Lower leg skin (tissue), 4 donors: ENCODE measurements at regions not wholly inside any gene's neighbourhood (a gene's known extent, or its start where the extent isn't known, plus 50 kb on each side); places are given as distances from the start of the nearest gene placed in this dataset.

Experiments used
- DNase-seq, 2 donors: peaks; one replicate each; pipeline ENCODE4 v3.0.0-alpha.2; 2019; ENCODE audit warnings: low spot score in 2 of 2
- H3K4me3 ChIP-seq: fragments of 200-600 bp; sonication (generic); 2 replicates; pipeline ENCODE4 v1.5.1; 2017; ENCODE audit warnings: mild to moderate bottlenecking, low read depth; ENCODE audit not compliant: poor library complexity, severe bottlenecking
- POLR2A ChIP-seq, 2 donors: fragments of 450-650 bp; IDR thresholded peaks; one replicate each; pipeline ENCODE4 v1.6.1; 2016 to 2017; ENCODE audit warnings: antibody characterized with exemption in 2 of 2, mild to moderate bottlenecking in 1 of 2, moderate library complexity in 1 of 2
- whole genome bisulfite sequencing, 2 donors: methylation state at CpG; one replicate each; pipeline ENCODE4 v1.1.5; 2018; 5-methylcytosine and 5-hydroxymethylcytosine counted together
- intact Hi-C: fragments of 100-400 bp; cut with DNase I; formaldehyde crosslinking; loops from one replicate; pipeline ENCODE4 v1.15.0; 2023; ENCODE audit warnings: low total_unique reads
- TF ChIP-seq, protein P1 (sequence below), 3 donors: fragments of 450-650 bp; IDR thresholded peaks; one replicate each; pipeline ENCODE4 v1.5.1; 2016; ENCODE audit warnings: antibody characterized with exemption in 3 of 3, mild to moderate bottlenecking in 3 of 3, moderate library complexity in 2 of 3

DNA sequence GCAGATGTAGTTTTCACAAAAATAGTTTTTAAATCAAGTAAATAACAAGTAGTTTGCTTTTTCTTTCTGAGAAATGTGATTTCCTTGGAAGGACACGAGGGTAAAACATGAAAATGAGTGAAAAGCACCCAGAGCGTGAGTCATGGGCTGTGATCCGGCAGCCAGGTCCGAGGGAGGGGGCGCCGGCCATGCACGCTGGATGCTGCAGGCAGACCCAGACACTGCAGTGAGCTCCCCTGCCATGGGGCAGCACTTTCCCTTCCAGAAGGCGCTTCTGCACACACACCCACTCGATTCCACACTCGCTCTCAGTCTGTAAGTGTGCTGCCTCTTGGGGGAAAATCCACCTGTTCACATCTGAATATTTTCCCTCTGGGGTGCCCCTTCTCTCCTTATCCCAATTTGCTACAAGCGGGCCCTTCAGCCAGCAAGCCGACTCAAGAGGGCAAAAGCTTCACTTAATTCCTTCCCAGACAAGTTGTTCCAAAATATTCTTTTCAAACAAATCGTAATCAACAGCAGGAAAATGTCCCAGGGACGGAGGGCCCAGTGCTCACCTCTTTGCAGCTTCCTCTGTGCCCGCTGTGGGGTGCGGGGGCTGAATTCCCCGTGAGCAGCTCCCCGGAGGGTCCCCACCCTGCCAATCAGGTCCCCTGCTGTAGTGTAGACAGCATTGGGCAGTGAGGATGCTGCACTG is 87.0 kb upstream of the ID2 start:
- DNase-seq: no peak
- WGBS, 2 donors: 75 to 81% methylated on average over 18 of the region's 18 CpGs
- H3K4me3 ChIP-seq: no peak overlapping the region
- intact Hi-C loops: no loop called here
- TF ChIP-seq, protein P1, sequence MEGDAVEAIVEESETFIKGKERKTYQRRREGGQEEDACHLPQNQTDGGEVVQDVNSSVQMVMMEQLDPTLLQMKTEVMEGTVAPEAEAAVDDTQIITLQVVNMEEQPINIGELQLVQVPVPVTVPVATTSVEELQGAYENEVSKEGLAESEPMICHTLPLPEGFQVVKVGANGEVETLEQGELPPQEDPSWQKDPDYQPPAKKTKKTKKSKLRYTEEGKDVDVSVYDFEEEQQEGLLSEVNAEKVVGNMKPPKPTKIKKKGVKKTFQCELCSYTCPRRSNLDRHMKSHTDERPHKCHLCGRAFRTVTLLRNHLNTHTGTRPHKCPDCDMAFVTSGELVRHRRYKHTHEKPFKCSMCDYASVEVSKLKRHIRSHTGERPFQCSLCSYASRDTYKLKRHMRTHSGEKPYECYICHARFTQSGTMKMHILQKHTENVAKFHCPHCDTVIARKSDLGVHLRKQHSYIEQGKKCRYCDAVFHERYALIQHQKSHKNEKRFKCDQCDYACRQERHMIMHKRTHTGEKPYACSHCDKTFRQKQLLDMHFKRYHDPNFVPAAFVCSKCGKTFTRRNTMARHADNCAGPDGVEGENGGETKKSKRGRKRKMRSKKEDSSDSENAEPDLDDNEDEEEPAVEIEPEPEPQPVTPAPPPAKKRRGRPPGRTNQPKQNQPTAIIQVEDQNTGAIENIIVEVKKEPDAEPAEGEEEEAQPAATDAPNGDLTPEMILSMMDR (IDR thresholded peaks at IDR 0.05): no peak
- TF ChIP-seq POLR2A (IDR thresholded peaks at IDR 0.05): no peak

DNA sequence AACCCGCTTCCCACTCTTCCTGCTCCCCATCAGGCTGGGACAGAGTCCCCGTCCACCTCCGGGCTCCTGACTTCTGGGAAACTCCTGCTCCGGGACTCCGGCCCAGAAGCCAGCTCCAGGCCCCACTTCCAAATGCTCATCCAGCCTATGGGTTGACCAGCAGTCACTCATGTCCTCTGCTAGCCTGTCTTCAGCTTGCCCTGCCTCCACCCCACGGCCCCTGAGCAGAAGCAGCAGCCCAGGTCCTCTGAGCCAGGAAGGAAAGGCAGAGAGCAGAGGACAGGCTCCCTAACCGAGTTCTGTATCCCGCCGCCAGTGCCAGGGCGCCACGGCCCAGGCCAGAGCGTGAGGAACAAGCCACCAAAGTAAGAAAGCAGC is 86.4 kb upstream of the ID2 start:
- H3K4me3 ChIP-seq: no peak overlapping the region
- TF ChIP-seq, protein P1 (IDR thresholded peaks at IDR 0.05): no peak
- no peak for TF ChIP-seq POLR2A (IDR thresholded peaks at IDR 0.05)
- no peak for DNase-seq
- 88% methylated on average over 12 of the region's 12 CpGs for WGBS, 2 donors
- intact Hi-C loops: no loop called here

DNA sequence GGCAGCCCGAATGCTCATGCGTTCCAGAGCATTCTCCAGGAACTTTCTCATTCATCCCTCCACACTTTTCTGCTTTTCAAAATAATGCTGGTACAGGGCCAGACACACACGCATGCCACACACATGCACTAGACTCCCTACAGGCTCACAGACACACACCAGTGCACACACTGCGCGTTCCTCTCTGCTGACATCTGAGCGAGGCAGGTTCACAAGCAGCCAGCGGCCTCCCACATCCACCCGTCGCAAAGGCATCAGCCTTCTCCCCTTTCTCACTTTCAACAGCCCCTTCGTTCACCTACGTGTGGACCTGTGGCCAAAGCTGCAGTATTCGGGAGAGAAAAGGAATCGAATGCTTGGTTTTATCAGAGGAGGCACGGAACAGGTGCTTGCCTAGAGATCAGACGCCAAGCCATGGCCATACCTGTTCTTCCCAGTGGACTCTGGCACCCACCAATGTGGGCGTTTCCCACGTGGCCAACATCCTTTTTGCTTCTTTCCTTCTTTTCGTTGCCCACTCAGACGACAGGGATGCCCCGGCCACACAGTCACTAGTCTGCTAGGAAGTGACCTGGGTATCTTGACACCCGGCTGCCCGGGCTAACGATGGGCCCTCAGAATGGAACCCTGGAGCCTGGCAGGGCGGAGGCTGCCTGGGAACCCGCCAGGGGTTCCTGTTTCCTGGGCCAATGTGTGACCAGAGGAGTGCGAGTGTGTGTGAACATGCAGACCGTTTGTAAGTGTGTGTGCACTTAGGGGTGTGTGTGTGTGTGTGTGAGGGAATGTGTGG is 85.8 kb upstream of the ID2 start:
- H3K4me3 ChIP-seq: no peak overlapping the region
- WGBS, 2 donors: 84 to 86% methylated on average over 27 of the region's 27 CpGs
- no peak for DNase-seq
- intact Hi-C loops: no loop called here
- TF ChIP-seq POLR2A (IDR thresholded peaks at IDR 0.05): no peak
- TF ChIP-seq, protein P1 (IDR thresholded peaks at IDR 0.05): no peak

DNA sequence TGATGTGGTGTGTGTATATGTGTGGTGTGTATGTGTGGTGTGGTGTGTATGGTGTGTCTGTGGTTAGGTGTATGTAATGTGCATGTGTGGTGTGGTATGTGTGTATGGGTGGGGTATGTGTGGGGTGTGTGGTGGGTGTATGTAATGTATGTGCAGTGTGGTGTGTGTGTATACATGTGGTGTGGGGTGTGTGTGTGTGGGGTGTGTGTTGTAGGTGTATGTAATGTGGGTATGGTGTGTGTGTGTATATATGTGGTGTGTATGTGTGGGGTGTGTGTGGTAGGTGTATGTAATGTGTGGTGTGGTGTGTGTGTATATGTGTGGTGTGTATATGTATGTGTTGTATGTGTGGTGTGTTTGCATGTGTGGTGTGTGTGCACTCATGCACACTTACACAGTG is 84.8 kb upstream of the ID2 start:
- intact Hi-C loops: no loop called here
- H3K4me3 ChIP-seq: no peak overlapping the region
- DNase-seq: no peak
- TF ChIP-seq, protein P1 (IDR thresholded peaks at IDR 0.05): no peak
- TF ChIP-seq POLR2A (IDR thresholded peaks at IDR 0.05): no peak

DNA sequence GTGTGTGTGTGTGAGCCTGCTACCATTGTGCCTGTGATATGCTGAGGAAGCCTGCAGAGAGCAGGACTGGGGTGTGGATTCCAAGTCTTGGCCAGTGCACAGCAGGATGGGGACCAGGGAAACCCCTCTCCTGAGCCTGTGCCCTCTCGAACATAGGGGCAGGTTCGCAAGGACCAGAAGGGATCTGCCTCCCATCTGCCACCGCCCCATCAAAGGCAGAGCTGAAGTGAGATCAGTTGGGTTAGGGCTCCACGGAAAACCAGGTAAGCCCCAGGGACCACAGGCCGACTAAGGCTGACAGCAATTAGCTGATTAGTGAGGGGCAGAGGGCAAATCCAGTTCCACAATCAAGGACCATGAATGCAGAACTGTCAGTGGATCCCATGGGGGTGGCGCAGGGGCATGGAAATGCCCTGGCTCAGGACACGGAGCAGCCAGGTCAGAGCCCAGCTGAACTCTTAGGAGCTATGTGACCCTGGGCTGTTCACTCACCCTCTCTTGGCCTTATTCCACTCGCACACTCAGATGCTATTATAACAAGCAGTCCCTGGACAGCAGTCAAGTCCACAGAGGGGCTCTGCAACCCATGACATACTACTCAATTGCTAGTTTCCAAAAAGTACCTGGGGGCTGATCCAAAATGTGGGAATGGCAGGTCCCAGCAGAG is 84.2 kb upstream of the ID2 start:
- no peak overlapping the region for H3K4me3 ChIP-seq
- DNase-seq: no peak
- intact Hi-C loops: no loop called here
- 93 to 96% methylated on average over 7 to 8 of the region's 8 CpGs for WGBS, 2 donors
- no peak for TF ChIP-seq POLR2A (IDR thresholded peaks at IDR 0.05)
- TF ChIP-seq, protein P1 (IDR thresholded peaks at IDR 0.05): no peak
